Parathyroid adenoma (tissue), 2 donors: ENCODE measurements at regions not wholly inside any gene's neighbourhood (a gene's known extent, or its start where the extent isn't known, plus 50 kb on each side); places are given as distances from the start of the nearest gene placed in this dataset.

Experiments
- H2AFZ ChIP-seq: fragments of 300-600 bp; sonication (generic); one replicate; pipeline ENCODE4 v1.7.0; 2017; ENCODE audit warnings: antibody characterized with exemption, mild to moderate bottlenecking
- H3K27ac ChIP-seq: fragments of 300-600 bp; sonication (generic); one replicate; pipeline ENCODE4 v1.7.0; 2017
- H3K27me3 ChIP-seq: fragments of 300-600 bp; sonication (generic); one replicate; pipeline ENCODE4 v1.7.0; 2017; ENCODE audit warnings: low read length; ENCODE audit not compliant: control insufficient read depth, insufficient read depth
- H3K36me3 ChIP-seq: fragments of 300-600 bp; sonication (generic); one replicate; pipeline ENCODE4 v1.7.0; 2017; ENCODE audit warnings: low read length; ENCODE audit not compliant: control insufficient read depth, insufficient read depth
- H3K4me1 ChIP-seq: fragments of 300-600 bp; sonication (generic); one replicate; pipeline ENCODE4 v1.7.0; 2017; ENCODE audit warnings: control low read depth
- H3K4me2 ChIP-seq: fragments of 300-600 bp; sonication (generic); one replicate; pipeline ENCODE4 v1.7.0; 2017; ENCODE audit warnings: low read length
- H3K4me3 ChIP-seq: fragments of 300-600 bp; sonication (generic); one replicate; pipeline ENCODE4 v1.7.0; 2017; ENCODE audit warnings: low read depth, low read length
- H3K79me2 ChIP-seq: fragments of 300-600 bp; sonication (generic); one replicate; pipeline ENCODE4 v1.7.0; 2017; ENCODE audit warnings: control low read depth
- H3K9ac ChIP-seq: fragments of 300-600 bp; sonication (generic); one replicate; pipeline ENCODE4 v1.7.0; 2017; ENCODE audit warnings: mild to moderate bottlenecking
- H3K9me3 ChIP-seq: fragments of 300-600 bp; sonication (generic); one replicate; pipeline ENCODE4 v1.7.0; 2017; ENCODE audit warnings: low read length; ENCODE audit not compliant: control insufficient read depth
- CTCF ChIP-seq: fragments of 300-600 bp; sonication (generic); IDR thresholded peaks from one replicate; pipeline ENCODE4 v1.7.0; 2017; ENCODE audit warnings: antibody characterized with exemption, mild to moderate bottlenecking
- donor health status: primary hyperparathyroidism.

- TF ChIP-seq CTCF, result no peak
- H3K9ac ChIP-seq, result no peak overlapping the region
- H3K4me1 ChIP-seq, result no peaks in the 10 kb centered on the region
- no peak overlapping the region for H3K4me2 ChIP-seq
- no peak overlapping the region for H3K4me3 ChIP-seq
- no peaks in the 10 kb centered on the region for H3K9me3 ChIP-seq
- no peak overlapping the region for H2AFZ ChIP-seq
- no peaks in the 10 kb centered on the region for H3K79me2 ChIP-seq
- no peaks in the 10 kb centered on the region for H3K36me3 ChIP-seq
- H3K27ac ChIP-seq, result no peak overlapping the region
- H3K27me3 ChIP-seq, result no peaks in the 10 kb centered on the region
Observed at GRCh38 chr4:179145746-179146525, 1703.7 kb upstream of the AGA start.

DNA sequence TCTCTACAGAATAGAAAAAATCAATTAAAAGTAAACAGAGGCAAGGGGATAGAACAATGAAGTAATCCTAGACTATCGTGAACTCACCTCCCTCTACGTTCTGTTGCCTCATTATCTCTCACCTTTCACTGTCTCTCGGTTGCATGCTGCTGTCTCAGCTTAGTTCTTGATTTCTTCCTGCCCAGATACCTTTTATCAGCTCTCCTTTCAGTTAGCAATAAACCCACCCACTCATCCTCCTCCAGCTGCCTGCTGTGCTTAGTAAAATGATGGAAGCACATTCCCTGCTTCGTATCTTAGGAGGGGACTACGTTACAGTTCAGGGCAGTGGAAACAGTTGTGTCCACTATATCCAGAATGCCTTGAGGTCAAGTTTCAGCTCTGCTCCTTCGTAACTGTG, 1709.5 kb upstream of the AGA start:
- Histone ChIP-seq H3K79me2 (no peaks in the 10 kb centered on the region), H3K36me3 (no peaks in the 10 kb centered on the region), H3K4me3 (no peak overlapping the region), H3K4me1 (no peaks in the 10 kb centered on the region), H2AFZ (no peak overlapping the region), H3K27me3 (no peaks in the 10 kb centered on the region), H3K9me3 (no peaks in the 10 kb centered on the region), H3K9ac (no peak overlapping the region), H3K4me2 (no peak overlapping the region), H3K27ac (no peak overlapping the region)
- no peak for TF ChIP-seq CTCF

- Histone ChIP-seq H3K79me2 (no peaks in the 10 kb centered on the region), H3K4me2 (no peak overlapping the region), H2AFZ (no peak overlapping the region), H3K4me3 (no peak overlapping the region), H3K9ac (no peak overlapping the region), H3K9me3 (no peaks in the 10 kb centered on the region), H3K36me3 (no peaks in the 10 kb centered on the region), H3K27ac (no peak overlapping the region), H3K4me1 (no peaks in the 10 kb centered on the region), H3K27me3 (no peaks in the 10 kb centered on the region)
- TF ChIP-seq CTCF, result no peak
Observed at GRCh38 chr4:179163147-179163546, 1720.9 kb upstream of the AGA start.

GRCh38 chr4:179164267-179164999, 1722.2 kb upstream of the AGA start:
- H3K79me2 ChIP-seq, result no peaks in the 10 kb centered on the region
- no peak for TF ChIP-seq CTCF
- H3K36me3 ChIP-seq, result no peaks in the 10 kb centered on the region
- H3K9ac ChIP-seq, result no peak overlapping the region
- H3K27me3 ChIP-seq, result no peaks in the 10 kb centered on the region
- H3K4me1 ChIP-seq, result no peaks in the 10 kb centered on the region
- no peaks in the 10 kb centered on the region for H3K9me3 ChIP-seq
- H3K4me2 ChIP-seq, result no peak overlapping the region
- no peak overlapping the region for H2AFZ ChIP-seq
- H3K4me3 ChIP-seq, result no peak overlapping the region
- no peak overlapping the region for H3K27ac ChIP-seq
